OCI-LY1 (cell line): ENCODE measurements at regions not wholly inside any gene's neighbourhood (a gene's known extent, or its start where the extent isn't known, plus 50 kb on each side); places are given as distances from the start of the nearest gene placed in this dataset.

ENCODE experiments used
- EZH2 ChIP-seq: fragments of 200-600 bp; sonication (generic), shearing (Covaris generic); IDR thresholded peaks from 2 replicates; pipeline ENCODE4 v1.8.0; 2017; ENCODE audit warnings: borderline replicate concordance, mixed run types, mild to moderate bottlenecking, antibody characterized with exemption, low read length, moderate library complexity, mixed read lengths
- TF ChIP-seq, protein P1 (sequence below): fragments of 200-600 bp; sonication (generic), shearing (Covaris generic); IDR thresholded peaks from 2 replicates; pipeline ENCODE4 v1.5.1; 2017; ENCODE audit warnings: mild to moderate bottlenecking, antibody characterized with exemption, low read length, moderate library complexity, mixed read lengths

DNA sequence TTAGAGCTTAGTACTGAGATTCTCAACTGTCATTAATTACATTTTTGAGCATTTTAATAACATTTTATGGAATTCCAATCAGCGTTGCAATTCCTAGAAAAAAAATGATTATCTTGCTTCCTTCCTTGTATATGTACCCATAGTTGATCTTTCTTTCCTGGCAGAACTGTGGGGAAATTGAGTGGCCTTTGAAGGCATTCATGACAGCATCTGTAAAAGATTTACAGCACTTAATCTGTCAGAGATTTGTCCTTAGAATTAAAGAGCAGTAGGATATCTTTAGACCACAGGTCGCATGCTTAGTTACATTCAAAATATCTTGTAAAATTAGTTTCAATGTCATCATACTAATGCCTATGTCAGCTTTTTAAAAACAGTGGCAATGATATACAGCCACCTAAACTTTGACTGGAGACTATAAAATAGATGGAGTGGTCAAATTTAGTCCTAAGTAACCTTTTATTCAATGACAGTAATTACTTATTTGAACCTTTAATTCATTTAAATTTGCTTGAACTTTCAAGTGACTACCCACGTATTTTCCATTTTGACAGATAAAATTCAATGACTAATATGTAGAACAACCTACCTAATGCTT is 692.0 kb downstream of the NCAM2 start:
- TF ChIP-seq, protein P1, sequence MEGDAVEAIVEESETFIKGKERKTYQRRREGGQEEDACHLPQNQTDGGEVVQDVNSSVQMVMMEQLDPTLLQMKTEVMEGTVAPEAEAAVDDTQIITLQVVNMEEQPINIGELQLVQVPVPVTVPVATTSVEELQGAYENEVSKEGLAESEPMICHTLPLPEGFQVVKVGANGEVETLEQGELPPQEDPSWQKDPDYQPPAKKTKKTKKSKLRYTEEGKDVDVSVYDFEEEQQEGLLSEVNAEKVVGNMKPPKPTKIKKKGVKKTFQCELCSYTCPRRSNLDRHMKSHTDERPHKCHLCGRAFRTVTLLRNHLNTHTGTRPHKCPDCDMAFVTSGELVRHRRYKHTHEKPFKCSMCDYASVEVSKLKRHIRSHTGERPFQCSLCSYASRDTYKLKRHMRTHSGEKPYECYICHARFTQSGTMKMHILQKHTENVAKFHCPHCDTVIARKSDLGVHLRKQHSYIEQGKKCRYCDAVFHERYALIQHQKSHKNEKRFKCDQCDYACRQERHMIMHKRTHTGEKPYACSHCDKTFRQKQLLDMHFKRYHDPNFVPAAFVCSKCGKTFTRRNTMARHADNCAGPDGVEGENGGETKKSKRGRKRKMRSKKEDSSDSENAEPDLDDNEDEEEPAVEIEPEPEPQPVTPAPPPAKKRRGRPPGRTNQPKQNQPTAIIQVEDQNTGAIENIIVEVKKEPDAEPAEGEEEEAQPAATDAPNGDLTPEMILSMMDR = no peak
- TF ChIP-seq EZH2 = no peak
